Omental fat pad (tissue), 3 donors: ENCODE measurements at regions not wholly inside any gene's neighbourhood (a gene's known extent, or its start where the extent isn't known, plus 50 kb on each side); places are given as distances from the start of the nearest gene placed in this dataset.

Experiments
- ATAC-seq: fragments of 150-250 bp; one replicate; pipeline ENCODE4 v1.9.1; 2016; ENCODE audit warnings: mild to moderate bottlenecking, moderate library complexity; ENCODE audit not compliant: low FRiP score
- DNase-seq: peaks from one replicate; pipeline ENCODE4 v3.0.0-alpha.2; 2019; ENCODE audit warnings: low spot score
- CTCF ChIP-seq, 3 donors: fragments of 450-650 bp; IDR thresholded peaks; one replicate each; pipeline ENCODE4 v1.5.1; 2016 to 2017; ENCODE audit warnings: antibody characterized with exemption in 3 of 3, mild to moderate bottlenecking in 3 of 3, moderate library complexity in 2 of 3

- no peak for DNase-seq
- peak; percentile 35 for ATAC-seq
- no peak for TF ChIP-seq CTCF (IDR thresholded peaks at IDR 0.05)
Observed at GRCh38 chr13:44272692-44273091, 100.9 kb upstream of the SERP2 start.

GRCh38 chr13:44273216-44273615 lies 100.4 kb upstream of the SERP2 start:
- no peak for ATAC-seq
- TF ChIP-seq CTCF (IDR thresholded peaks at IDR 0.05), result no peak
- no peak for DNase-seq

- TF ChIP-seq CTCF (IDR thresholded peaks at IDR 0.05), result no peak
- DNase-seq (no peak), ATAC-seq (peak; percentile 72)
Observed at GRCh38 chr13:44273991-44274770, 99.4 kb upstream of the SERP2 start.

GRCh38 chr13:44274771-44275205 lies 98.8 kb upstream of the SERP2 start:
- ATAC-seq (no peak), DNase-seq (no peak)
- peak in 1 of 3 donors; percentile 5 for TF ChIP-seq CTCF (IDR thresholded peaks at IDR 0.05)

GRCh38 chr13:44275381-44275780 lies 98.2 kb upstream of the SERP2 start:
- DNase-seq (no peak), ATAC-seq (no peak)
- no peak for TF ChIP-seq CTCF (IDR thresholded peaks at IDR 0.05)

GRCh38 chr13:44276061-44276460 lies 97.6 kb upstream of the SERP2 start:
- ATAC-seq (no peak), DNase-seq (no peak)
- no peak for TF ChIP-seq CTCF (IDR thresholded peaks at IDR 0.05)

GRCh38 chr13:44277459-44277858 lies 96.2 kb upstream of the SERP2 start:
- no peak for DNase-seq
- ATAC-seq, result no peak
- TF ChIP-seq CTCF (IDR thresholded peaks at IDR 0.05), result no peak
